OCI-LY7 (cell line): ENCODE measurements at regions not wholly inside any gene's neighbourhood (a gene's known extent, or its start where the extent isn't known, plus 50 kb on each side); places are given as distances from the start of the nearest gene placed in this dataset.

Experiments used
- BruUV-seq: library from RNA; stranded (reverse); fragments of 400-500 nt; replicated peaks from 2 replicates; lab custom pipeline; 2021; lab: Mats Ljungman, UMichigan
- CTCF ChIA-PET: fragments of 300-600 bp; sonication (Branson Sonifier 250); formaldehyde crosslinking; loops from one replicate; lab custom pipeline; 2022; ENCODE audit warnings: antibody characterized with exemption; ENCODE audit not compliant: unreplicated experiment; lab: Charles Lee
- POLR2A ChIA-PET: fragments of 300-600 bp; sonication (Branson Sonifier 250); formaldehyde crosslinking; loops from one replicate; lab custom pipeline; 2022; ENCODE audit warnings: antibody characterized with exemption; lab: Charles Lee
- DNase-seq: peaks from one replicate; pipeline ENCODE4 v3.0.0-alpha.2; 2015; ENCODE audit warnings: low spot score
- H2AFZ ChIP-seq: fragments of 200-600 bp; sonication (generic), shearing (Covaris generic); 2 replicates; pipeline ENCODE4 v1.6.1; 2014; ENCODE audit warnings: mild to moderate bottlenecking, antibody characterized with exemption, low read length, moderate library complexity
- H3K27ac ChIP-seq: fragments of 200-600 bp; sonication (generic); 2 replicates; pipeline ENCODE4 v1.5.1; 2014; ENCODE audit warnings: mixed run types, low read depth, mild to moderate bottlenecking, moderate library complexity, low read length, inconsistent platforms; ENCODE audit not compliant: poor library complexity, severe bottlenecking
- H3K36me3 ChIP-seq: fragments of 200-600 bp; sonication (generic); 2 replicates; pipeline ENCODE4 v1.6.1; 2014; ENCODE audit warnings: mild to moderate bottlenecking, antibody characterized with exemption, low read length, moderate library complexity, mixed read lengths; ENCODE audit not compliant: insufficient read depth
- H3K4me1 ChIP-seq: fragments of 200-600 bp; sonication (generic); 2 replicates; pipeline ENCODE4 v1.5.1; 2014; ENCODE audit warnings: mild to moderate bottlenecking, low read length; ENCODE audit not compliant: insufficient read depth, poor library complexity, severe bottlenecking
- H3K4me2 ChIP-seq: fragments of 200-600 bp; sonication (generic); 2 replicates; pipeline ENCODE4 v1.6.1; 2014; ENCODE audit warnings: mild to moderate bottlenecking, low read length
- H3K4me3 ChIP-seq: fragments of 200-600 bp; sonication (generic); 2 replicates; pipeline ENCODE4 v1.5.1; 2014; ENCODE audit warnings: mild to moderate bottlenecking, low read depth, low read length; ENCODE audit not compliant: poor library complexity, severe bottlenecking
- H3K79me2 ChIP-seq: fragments of 200-600 bp; sonication (generic); 2 replicates; pipeline ENCODE4 v1.6.1; 2016; ENCODE audit warnings: low read depth, mild to moderate bottlenecking, low read length, moderate library complexity, mixed read lengths; ENCODE audit not compliant: insufficient read depth
- H3K9me2 ChIP-seq: fragments of 200-600 bp; sonication (generic); 2 replicates; pipeline ENCODE4 v1.6.1; 2016; ENCODE audit warnings: mild to moderate bottlenecking, low read length, mixed read lengths; ENCODE audit not compliant: insufficient read depth
- H3K9me3 ChIP-seq: fragments of 200-600 bp; sonication (generic); 2 replicates; pipeline ENCODE4 v1.6.1; 2014; ENCODE audit warnings: mild to moderate bottlenecking, mixed run types, low read length, mixed read lengths
- H4K20me1 ChIP-seq: fragments of 200-600 bp; sonication (generic); 2 replicates; pipeline ENCODE4 v1.6.1; 2014; ENCODE audit warnings: mild to moderate bottlenecking, antibody characterized with exemption, low read length, moderate library complexity, mixed read lengths; ENCODE audit not compliant: insufficient read depth
- EZH2phosphoT487 ChIP-seq: fragments of 200-600 bp; sonication (generic); IDR thresholded peaks from 2 replicates; pipeline ENCODE4 v1.6.1; 2018; ENCODE audit warnings: low read depth, borderline replicate concordance, mild to moderate bottlenecking, mixed run types, antibody characterized with exemption, low read length, moderate library complexity, mixed read lengths
- intact Hi-C: fragments of 100-400 bp; cut with micrococcal nuclease; formaldehyde crosslinking; loops from one replicate; pipeline ENCODE4 v1.10.0; 2022; ENCODE audit not compliant: unreplicated experiment
- TF ChIP-seq, protein P1 (sequence below): fragments of 200-600 bp; sonication (generic); conservative IDR thresholded peaks from 2 replicates; pipeline ENCODE4 v1.5.1; 2014; ENCODE audit warnings: mild to moderate bottlenecking, antibody characterized with exemption, low read length, moderate library complexity, mixed read lengths

- TF ChIP-seq, protein P1, sequence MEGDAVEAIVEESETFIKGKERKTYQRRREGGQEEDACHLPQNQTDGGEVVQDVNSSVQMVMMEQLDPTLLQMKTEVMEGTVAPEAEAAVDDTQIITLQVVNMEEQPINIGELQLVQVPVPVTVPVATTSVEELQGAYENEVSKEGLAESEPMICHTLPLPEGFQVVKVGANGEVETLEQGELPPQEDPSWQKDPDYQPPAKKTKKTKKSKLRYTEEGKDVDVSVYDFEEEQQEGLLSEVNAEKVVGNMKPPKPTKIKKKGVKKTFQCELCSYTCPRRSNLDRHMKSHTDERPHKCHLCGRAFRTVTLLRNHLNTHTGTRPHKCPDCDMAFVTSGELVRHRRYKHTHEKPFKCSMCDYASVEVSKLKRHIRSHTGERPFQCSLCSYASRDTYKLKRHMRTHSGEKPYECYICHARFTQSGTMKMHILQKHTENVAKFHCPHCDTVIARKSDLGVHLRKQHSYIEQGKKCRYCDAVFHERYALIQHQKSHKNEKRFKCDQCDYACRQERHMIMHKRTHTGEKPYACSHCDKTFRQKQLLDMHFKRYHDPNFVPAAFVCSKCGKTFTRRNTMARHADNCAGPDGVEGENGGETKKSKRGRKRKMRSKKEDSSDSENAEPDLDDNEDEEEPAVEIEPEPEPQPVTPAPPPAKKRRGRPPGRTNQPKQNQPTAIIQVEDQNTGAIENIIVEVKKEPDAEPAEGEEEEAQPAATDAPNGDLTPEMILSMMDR: no peak
- TF ChIP-seq EZH2phosphoT487: no peak
- BruUV-seq: no TSS peak
- Histone ChIP-seq H4K20me1 (no peaks in the 10 kb centered on the region), H3K27ac (no peak overlapping the region), H3K4me1 (no peaks in the 10 kb centered on the region), H2AFZ (no peak overlapping the region), H3K36me3 (no peaks in the 10 kb centered on the region), H3K79me2 (no peaks in the 10 kb centered on the region), H3K9me2 (no peaks in the 10 kb centered on the region), H3K9me3 (no peaks in the 10 kb centered on the region), H3K4me2 (no peak overlapping the region), H3K4me3 (no peak overlapping the region)
- intact Hi-C loops: no loop called here
- no peak for DNase-seq
- ChIA-PET POLR2A (no interaction called here), CTCF (no interaction called here)
These were observed 918.5 kb upstream of the POT1 start for GRCh38 chr7:125848157-125848556.

GRCh38 chr7:125847692-125848091 is 918.1 kb upstream of the POT1 start:
- DNase-seq: no peak
- H3K9me2 ChIP-seq: no peaks in the 10 kb centered on the region
- ChIA-PET POLR2A (no interaction called here), CTCF (no interaction called here)
- no peak overlapping the region for H3K4me3 ChIP-seq
- no peak for TF ChIP-seq EZH2phosphoT487
- TF ChIP-seq, protein P1: no peak
- H2AFZ ChIP-seq: no peak overlapping the region
- intact Hi-C loops: no loop called here
- no peak overlapping the region for H3K4me2 ChIP-seq
- no TSS peak for BruUV-seq
- no peaks in the 10 kb centered on the region for H3K79me2 ChIP-seq
- H4K20me1 ChIP-seq: no peaks in the 10 kb centered on the region
- no peak overlapping the region for H3K27ac ChIP-seq
- H3K9me3 ChIP-seq: no peaks in the 10 kb centered on the region
- no peaks in the 10 kb centered on the region for H3K4me1 ChIP-seq
- H3K36me3 ChIP-seq: no peaks in the 10 kb centered on the region

DNA sequence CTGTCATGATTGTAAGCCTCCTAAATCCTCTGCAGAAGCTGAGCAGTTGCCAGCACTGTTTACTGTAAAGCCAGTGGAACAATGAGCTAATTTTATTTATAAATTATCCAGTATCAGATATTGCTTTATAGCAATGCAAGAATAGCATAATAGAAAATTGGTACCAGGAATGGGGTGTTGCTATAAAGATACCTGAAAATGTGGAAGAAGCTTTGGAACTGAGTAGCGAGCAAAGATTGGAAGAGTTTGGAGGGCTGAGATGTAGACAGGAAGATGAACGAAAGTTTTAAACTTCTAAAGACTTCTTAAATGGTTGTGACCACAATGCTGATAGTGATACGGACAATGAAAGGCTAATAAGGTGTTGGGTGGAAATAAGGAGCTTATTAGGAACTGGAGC is 917.4 kb upstream of the POT1 start:
- DNase-seq: no peak
- Histone ChIP-seq H4K20me1 (no peaks in the 10 kb centered on the region), H3K9me3 (no peaks in the 10 kb centered on the region), H3K4me3 (no peak overlapping the region), H2AFZ (no peak overlapping the region), H3K27ac (no peak overlapping the region), H3K79me2 (no peaks in the 10 kb centered on the region), H3K36me3 (no peaks in the 10 kb centered on the region), H3K4me1 (no peaks in the 10 kb centered on the region), H3K9me2 (no peaks in the 10 kb centered on the region), H3K4me2 (no peak overlapping the region)
- intact Hi-C loops: no loop called here
- POLR2A ChIA-PET: no interaction called here
- no TSS peak for BruUV-seq
- CTCF ChIA-PET: no interaction called here
- TF ChIP-seq, protein P1: no peak
- no peak for TF ChIP-seq EZH2phosphoT487
